GM18951 (cell line): ENCODE measurements at regions not wholly inside any gene's neighbourhood (a gene's known extent, or its start where the extent isn't known, plus 50 kb on each side); places are given as distances from the start of the nearest gene placed in this dataset.

ENCODE experiments used
- POLR2A ChIP-seq: IDR thresholded peaks from 4 replicates; pipeline ENCODE4 v1.6.1; 2011; ENCODE audit warnings: mild to moderate bottlenecking; ENCODE audit not compliant: insufficient read length, insufficient read depth; ENCODE audit errors: extremely low read depth
- in situ Hi-C: fragments of 300-500 bp; cut with MboI; formaldehyde crosslinking; loops from one replicate; pipeline ENCODE4 v1.12.0; 2022; ENCODE audit warnings: low sequenced_read_pairs, mixed read lengths, inconsistent platforms; ENCODE audit not compliant: unreplicated experiment

DNA sequence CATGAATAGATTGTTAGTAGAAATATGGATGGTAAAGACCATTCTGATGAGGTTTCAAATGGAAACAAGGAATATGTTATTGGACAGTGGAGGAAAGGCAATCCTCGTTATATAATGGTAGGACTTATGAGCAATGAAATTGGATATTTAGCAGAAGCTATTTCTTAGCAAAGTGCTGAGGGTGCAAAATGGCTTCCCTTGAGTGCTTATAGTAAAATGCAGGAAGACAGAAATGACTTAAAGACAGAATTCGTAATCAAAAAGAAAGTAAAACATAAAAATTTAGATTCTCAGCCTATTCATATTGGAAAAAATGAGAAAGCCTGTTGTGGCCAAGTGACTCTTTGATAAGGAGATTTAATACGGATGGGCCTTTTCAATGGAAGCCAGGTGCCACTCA lies 102.1 kb upstream of the ADRA1B start:
- in situ Hi-C loops = no loop called here
- no peak for TF ChIP-seq POLR2A

- in situ Hi-C loops = no loop called here
Measured at GRCh38 chr5:159814805-159815585, 101.3 kb upstream of the ADRA1B start.

GRCh38 chr5:159817262-159818029 lies 98.8 kb upstream of the ADRA1B start:
- in situ Hi-C loops = no loop called here
- no peak for TF ChIP-seq POLR2A

More at GRCh38 chr5:159814805-159815585, 101.3 kb upstream of the ADRA1B start:
- no peak for TF ChIP-seq POLR2A

DNA sequence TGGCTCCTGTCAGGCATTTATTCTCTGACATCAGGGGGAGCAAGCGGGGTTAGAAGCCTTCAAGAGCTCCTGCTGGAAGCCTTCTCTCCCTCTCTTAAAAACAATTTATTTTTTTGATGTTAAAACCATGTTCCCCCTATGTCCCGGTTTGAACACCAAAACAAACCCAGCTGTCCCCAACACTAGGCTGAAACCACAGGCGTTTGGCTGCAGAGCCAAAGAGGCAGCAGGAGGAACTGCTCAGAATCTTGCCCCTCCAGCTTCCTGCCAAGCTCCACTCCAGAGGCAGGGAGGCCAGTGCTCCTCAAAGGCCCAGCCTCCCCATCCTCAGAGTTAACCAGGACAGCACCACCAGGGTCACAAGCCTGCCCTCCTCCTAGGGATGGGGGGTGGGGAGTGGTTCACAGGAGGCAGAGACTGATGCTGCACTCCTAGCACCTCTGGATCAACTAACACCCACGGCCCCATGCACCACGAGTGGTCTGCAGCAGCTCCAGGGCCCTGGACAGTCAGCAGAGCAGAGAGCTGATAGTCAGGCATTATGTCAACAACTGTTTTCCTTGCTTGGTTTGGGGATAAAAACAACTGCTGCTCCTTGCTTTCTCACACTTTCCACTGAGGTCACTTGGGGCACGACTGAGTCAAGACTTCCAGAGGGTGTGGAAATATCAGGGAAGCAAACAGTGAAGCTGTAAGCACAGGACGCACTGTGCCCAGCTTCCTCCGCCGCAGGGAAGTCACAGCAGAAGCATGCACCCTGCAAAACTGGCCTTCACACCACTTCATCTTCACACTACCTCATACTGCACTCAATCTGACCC lies 96.5 kb upstream of the ADRA1B start:
- no peak for TF ChIP-seq POLR2A

DNA sequence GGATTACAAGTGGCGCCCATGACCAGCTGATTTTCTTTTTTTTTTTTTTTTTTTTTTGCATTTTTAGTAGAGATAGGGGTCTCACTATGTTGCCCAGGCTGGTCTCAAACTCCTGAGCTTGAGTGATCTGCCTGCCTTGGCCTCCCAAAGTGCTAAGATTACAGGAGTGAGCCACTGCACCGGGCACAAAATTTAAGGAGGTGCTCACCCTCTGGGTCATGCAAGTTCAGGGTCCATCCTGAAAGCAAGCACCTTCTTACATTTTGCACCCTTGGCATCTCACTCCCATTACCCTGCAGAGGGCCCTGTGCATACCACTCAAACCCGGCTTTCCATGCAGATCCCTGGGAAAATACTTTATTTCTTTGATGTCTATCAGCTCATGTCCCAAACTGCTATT lies 95.6 kb upstream of the ADRA1B start:
- in situ Hi-C loops = no loop called here

More for the DNA sequence above, 96.5 kb upstream of the ADRA1B start:
- in situ Hi-C loops = no loop called here

DNA sequence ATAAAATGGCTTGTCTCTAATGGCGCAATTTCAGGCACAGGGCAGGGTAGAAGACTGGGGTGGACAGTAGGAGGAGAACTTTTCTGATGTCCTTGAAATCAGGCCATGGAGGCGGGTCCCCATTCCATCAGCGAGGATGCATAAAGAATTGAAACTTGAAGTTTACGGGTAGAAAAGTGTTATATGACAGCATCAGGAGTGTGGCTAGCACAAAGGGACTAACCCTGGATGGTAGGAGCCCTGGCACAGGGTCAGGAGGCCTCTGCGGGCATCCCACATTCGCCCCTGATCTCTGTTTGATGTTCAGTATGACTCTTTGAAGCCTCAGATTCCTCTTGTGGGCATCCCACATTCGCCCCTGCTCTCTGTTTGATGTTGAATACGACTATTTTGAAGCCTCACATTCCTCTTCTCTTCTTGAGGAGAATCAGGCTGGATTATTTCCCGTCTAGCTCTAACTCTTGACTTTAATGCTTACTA lies 94.8 kb upstream of the ADRA1B start:
- in situ Hi-C loops = no loop called here
- no peak for TF ChIP-seq POLR2A

More for the DNA sequence above, 95.6 kb upstream of the ADRA1B start:
- no peak for TF ChIP-seq POLR2A

- TF ChIP-seq POLR2A = no peak
- in situ Hi-C loops = no loop called here
Measured at GRCh38 chr5:159824188-159825161, 91.8 kb upstream of the ADRA1B start.

DNA sequence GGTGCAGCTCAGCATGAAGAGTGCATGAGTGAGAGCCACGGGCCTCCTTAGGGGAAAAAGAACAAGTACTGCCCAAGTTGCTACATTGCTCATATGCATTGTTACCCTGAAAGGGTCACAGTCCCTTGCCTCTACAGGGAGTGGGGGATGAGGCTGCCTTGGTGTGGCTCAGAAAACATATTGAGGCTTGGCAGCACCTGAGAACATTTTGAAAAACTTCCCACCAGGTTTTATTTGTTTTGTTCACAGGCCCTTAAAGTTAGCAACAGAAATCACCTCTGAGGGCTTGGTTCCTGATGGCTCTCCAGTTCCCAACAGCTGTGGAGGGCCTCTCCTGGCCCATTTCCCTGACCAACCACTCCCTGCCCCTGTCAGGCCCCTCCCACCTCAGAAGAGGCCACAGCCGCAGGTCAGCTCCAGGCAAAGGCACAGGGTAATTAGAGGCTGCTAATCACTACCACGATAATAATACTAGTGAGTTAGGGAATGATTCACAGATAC lies 90.7 kb upstream of the ADRA1B start:
- in situ Hi-C loops = no loop called here
- no peak for TF ChIP-seq POLR2A

DNA sequence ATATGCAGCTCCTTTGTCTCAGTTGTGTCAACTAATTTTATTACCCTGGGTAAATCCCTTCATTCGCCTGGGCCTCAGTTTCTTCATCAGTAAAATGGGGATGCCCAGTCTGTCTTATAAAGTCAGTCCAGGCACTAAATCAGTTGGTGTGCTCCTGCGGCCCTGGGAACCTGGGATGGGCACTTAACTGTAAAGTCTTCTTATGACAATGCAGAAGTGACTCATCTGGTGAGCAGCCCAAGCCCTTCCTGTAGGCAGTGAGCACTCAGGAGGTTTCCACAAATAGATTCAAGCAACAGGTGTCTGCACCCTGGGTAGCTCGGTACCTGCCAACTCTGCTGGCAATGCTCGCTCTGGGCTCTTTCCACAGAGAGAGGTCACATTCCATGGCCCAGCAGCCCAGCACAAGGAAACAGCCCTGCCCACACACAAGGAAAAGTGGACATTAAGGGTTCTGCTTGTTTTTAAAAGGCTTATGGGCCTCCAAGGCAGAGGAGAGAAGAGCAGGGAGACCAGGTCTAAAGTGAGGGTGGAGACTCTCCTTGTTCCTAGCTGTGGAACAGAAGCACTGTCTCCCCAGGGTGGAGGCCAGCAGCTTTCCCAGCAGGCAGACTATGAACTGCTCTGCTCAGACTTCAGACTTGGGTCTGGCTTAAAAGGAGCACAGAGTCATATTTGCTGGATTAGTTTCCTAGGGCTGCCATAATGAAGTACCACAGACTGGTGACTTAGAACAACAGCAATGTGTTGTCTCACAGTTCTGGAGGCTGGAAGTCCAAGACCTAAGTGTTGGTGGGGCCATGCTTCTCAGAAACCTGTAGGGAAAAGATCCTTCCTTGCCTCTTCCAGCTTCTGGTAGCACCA lies 89.7 kb upstream of the ADRA1B start:
- in situ Hi-C loops = no loop called here
- TF ChIP-seq POLR2A = no peak

- in situ Hi-C loops = no loop called here
- no peak for TF ChIP-seq POLR2A
Measured at GRCh38 chr5:159827861-159828260, 88.4 kb upstream of the ADRA1B start.

DNA sequence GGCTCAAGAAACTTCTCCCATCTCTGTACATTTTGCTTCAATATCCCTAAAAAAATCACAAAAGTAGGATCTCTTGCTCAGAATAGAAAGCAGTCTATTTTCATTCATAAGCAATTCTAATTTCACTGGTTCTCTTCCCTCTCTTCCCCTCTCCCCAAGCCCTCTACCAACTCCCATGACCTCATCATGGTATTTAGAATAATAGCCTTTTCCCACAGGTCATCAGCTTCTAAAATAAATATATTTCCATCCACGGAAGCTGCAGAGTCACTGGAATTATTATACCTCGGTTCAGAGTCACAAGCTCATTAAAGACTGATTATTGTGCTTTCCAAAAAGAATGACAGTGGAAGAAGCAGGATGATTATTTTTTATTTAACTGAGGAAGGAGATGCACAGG lies 84.2 kb upstream of the ADRA1B start:
- TF ChIP-seq POLR2A = no peak
- in situ Hi-C loops = no loop called here
